SK-N-SH (cell line): ENCODE measurements at regions not wholly inside any gene's neighbourhood (a gene's known extent, or its start where the extent isn't known, plus 50 kb on each side); places are given as distances from the start of the nearest gene placed in this dataset.

ENCODE experiments used
- CTCF ChIA-PET: fragments of 300-600, 350-600 bp; formaldehyde crosslinking; extraction: SDS; loops from one replicate; lab custom pipeline; 2021; lab: Yijun Ruan, JAX
- POLR2A ChIA-PET: fragments of 350-600 bp; sonication (Branson Sonifier 250); formaldehyde crosslinking; extraction: SDS; loops from one replicate; lab custom pipeline; 2020; ENCODE audit warnings: antibody characterized with exemption, inconsistent platforms; lab: Yijun Ruan, JAX
- DNase-seq: peaks from one replicate; pipeline ENCODE4 v3.0.0; 2012
- H2AFZ ChIP-seq: fragments of 200-600 bp; sonication (generic); 2 replicates; pipeline ENCODE4 v1.8.1; 2016; ENCODE audit warnings: antibody characterized with exemption, mild to moderate bottlenecking, low read depth
- H3F3A ChIP-seq: fragments of 200-600 bp; sonication (generic); replicated peaks from 2 replicates; pipeline ENCODE3; 2016; ENCODE audit warnings: antibody characterized with exemption, mild to moderate bottlenecking; ENCODE audit not compliant: insufficient read depth
- H3K27ac ChIP-seq, 2 experiments: fragments of 200-500 bp in 1 of 2; fragments of 200-600 bp in 1 of 2; sonication (Bioruptor generic) in 1 of 2; sonication (generic), shearing (Covaris generic) in 1 of 2; 2 replicates each; pipeline versions ENCODE4 v1.5.1 to v1.6.1; 2014 to 2016; ENCODE audit warnings: low read depth in 2 of 2, inconsistent platforms in 1 of 2, low read length in 1 of 2, mild to moderate bottlenecking in 1 of 2, mixed read lengths in 1 of 2
- H3K27me3 ChIP-seq: fragments of 200-600 bp; sonication (generic), shearing (Covaris generic); 2 replicates; pipeline ENCODE4 v1.6.1; 2016; ENCODE audit warnings: mixed run types; ENCODE audit not compliant: insufficient read depth
- H3K36me3 ChIP-seq, 2 experiments: fragments of 200-500 bp in 1 of 2; fragments of 200-600 bp in 1 of 2; sonication (Bioruptor generic) in 1 of 2; sonication (generic) in 1 of 2; replicated peaks in 1 of 2; 2 replicates each; pipeline versions ENCODE3 to v1.5.1; 2014 to 2016; ENCODE audit warnings: low read length in 1 of 2, mild to moderate bottlenecking in 1 of 2; ENCODE audit not compliant: insufficient read depth in 2 of 2, control insufficient read depth in 1 of 2
- H3K4me1 ChIP-seq, 2 experiments: fragments of 200-500 bp in 1 of 2; fragments of 200-600 bp in 1 of 2; sonication (Bioruptor generic) in 1 of 2; sonication (generic), shearing (Covaris generic) in 1 of 2; 2 replicates each; pipeline versions ENCODE4 v1.5.1 to v1.6.1; 2014 to 2016; ENCODE audit warnings: low read depth in 1 of 2, low read length in 1 of 2, mixed run types in 1 of 2; ENCODE audit not compliant: insufficient read depth in 2 of 2, control insufficient read depth in 1 of 2
- H3K4me2 ChIP-seq: fragments of 200-600 bp; sonication (generic), shearing (Covaris generic); 2 replicates; pipeline ENCODE4 v1.6.1; 2017; ENCODE audit warnings: mixed run types
- H3K4me3 ChIP-seq, 2 experiments: fragments of 200-500 bp in 1 of 2; fragments of 200-600 bp in 1 of 2; sonication (Bioruptor generic) in 1 of 2; sonication (generic), shearing (Covaris generic) in 1 of 2; 2 replicates each; pipeline versions ENCODE4 v1.5.1 to v1.8.1; 2014 to 2016; ENCODE audit warnings: low read depth in 2 of 2, inconsistent platforms in 1 of 2, low read length in 1 of 2, mild to moderate bottlenecking in 1 of 2, mixed read lengths in 1 of 2, moderate library complexity in 1 of 2
- H3K79me2 ChIP-seq: fragments of 200-600 bp; sonication (generic); 2 replicates; pipeline ENCODE4 v1.8.1; 2017; ENCODE audit warnings: mild to moderate bottlenecking; ENCODE audit not compliant: insufficient read depth
- H3K9ac ChIP-seq: fragments of 200-600 bp; sonication (generic); 2 replicates; pipeline ENCODE4 v1.6.1; 2017; ENCODE audit warnings: mixed run types
- H3K9me2 ChIP-seq: fragments of 200-600 bp; sonication (generic); 2 replicates; pipeline ENCODE4 v1.6.1; 2017; ENCODE audit warnings: mixed run types
- H3K9me3 ChIP-seq: fragments of 200-600 bp; sonication (generic); 2 replicates; pipeline ENCODE4 v1.6.1; 2017; ENCODE audit warnings: mixed run types, mild to moderate bottlenecking, moderate library complexity
- H4K20me1 ChIP-seq: fragments of 200-600 bp; sonication (generic); 2 replicates; pipeline ENCODE4 v1.6.1; 2017; ENCODE audit warnings: mild to moderate bottlenecking, mixed run types; ENCODE audit not compliant: insufficient read depth
- CHD2 ChIP-seq: fragments of 150-350 bp; IDR thresholded peaks from 2 replicates; pipeline ENCODE4 v1.6.1; 2018; ENCODE audit warnings: low read length; ENCODE audit not compliant: partially characterized antibody
- EZH2phosphoT487 ChIP-seq: fragments of 200-600 bp; sonication (generic); IDR thresholded peaks from 2 replicates; pipeline ENCODE4 v1.6.1; 2017; ENCODE audit warnings: low read depth, mixed run types, mild to moderate bottlenecking, antibody characterized with exemption, moderate library complexity, borderline replicate concordance
- FOSL2 ChIP-seq: IDR thresholded peaks from 2 replicates; pipeline ENCODE4 v1.4.0; 2012; ENCODE audit warnings: low read depth, mild to moderate bottlenecking, moderate library complexity, borderline replicate concordance
- GABPA ChIP-seq: IDR thresholded peaks from 2 replicates; pipeline ENCODE4 v1.4.0; 2012; ENCODE audit warnings: low read depth, mild to moderate bottlenecking
- GATA2 ChIP-seq: sonication (generic); formaldehyde crosslinking; IDR thresholded peaks from 2 replicates; pipeline ENCODE4 v1.5.0; 2020; ENCODE audit warnings: mild to moderate bottlenecking, missing genetic modification reagents
- MAX ChIP-seq: IDR thresholded peaks from 2 replicates; pipeline ENCODE4 v1.4.0; 2012; ENCODE audit warnings: low read depth
- MEF2A ChIP-seq: IDR thresholded peaks from 2 replicates; pipeline ENCODE4 v1.4.0; 2012; ENCODE audit warnings: low read depth, borderline replicate concordance
- MXI1 ChIP-seq: IDR thresholded peaks from 2 replicates; pipeline ENCODE4 v1.6.1; 2012; ENCODE audit warnings: mild to moderate bottlenecking, low read depth, low read length, improper control_type of control experiment
- NFIC ChIP-seq: IDR thresholded peaks from 2 replicates; pipeline ENCODE4 v1.4.0; 2012; ENCODE audit warnings: borderline replicate concordance
- NRF1 ChIP-seq: IDR thresholded peaks from 2 replicates; pipeline ENCODE4 v1.6.1; 2012; ENCODE audit warnings: low read depth, mild to moderate bottlenecking, low read length
- PBX3 ChIP-seq: IDR thresholded peaks from 2 replicates; pipeline ENCODE4; 2012
- POLR2AphosphoS5 ChIP-seq: IDR thresholded peaks from 2 replicates; pipeline ENCODE4 v1.6.1; 2012; ENCODE audit warnings: low read depth, low read length
- REST ChIP-seq: IDR thresholded peaks from 2 replicates; pipeline ENCODE4 v1.6.1; 2012; ENCODE audit warnings: mild to moderate bottlenecking, low read depth, low read length, moderate library complexity
- RFX5 ChIP-seq: IDR thresholded peaks from 2 replicates; pipeline ENCODE4 v1.6.1; 2012; ENCODE audit warnings: mild to moderate bottlenecking, improper control_type of control experiment, low read length
- TAF1 ChIP-seq: IDR thresholded peaks from 2 replicates; pipeline ENCODE4 v1.6.1; 2012; ENCODE audit warnings: low read depth, mild to moderate bottlenecking, low read length, moderate library complexity, borderline replicate concordance
- TCF12 ChIP-seq: IDR thresholded peaks from 2 replicates; pipeline ENCODE4 v1.4.0; 2012
- TEAD4 ChIP-seq: IDR thresholded peaks from 2 replicates; pipeline ENCODE4 v1.4.0; 2012; ENCODE audit warnings: mild to moderate bottlenecking, borderline replicate concordance; ENCODE audit not compliant: insufficient read depth
- USF1 ChIP-seq: IDR thresholded peaks from 2 replicates; pipeline ENCODE4 v1.4.0; 2012; ENCODE audit warnings: low read depth, borderline replicate concordance
- WGBS: methylation state at CpG from one replicate; pipeline ENCODE4 v1.1.6; 2017; ENCODE audit warnings: low lambda C conversion rate; 5-methylcytosine and 5-hydroxymethylcytosine counted together

- ChIA-PET CTCF (no interaction called here), POLR2A (no interaction called here)
- no peak overlapping the region for H3K27ac ChIP-seq
- no peak overlapping the region for H2AFZ ChIP-seq
- DNase-seq: no peak
- H3K4me2 ChIP-seq: no peak overlapping the region
- no peaks in the 10 kb centered on the region for H3K9me3 ChIP-seq
- H3K9ac ChIP-seq: no peak overlapping the region
- TF ChIP-seq NRF1 (no peak), NFIC (no peak), MEF2A (no peak), MXI1 (no peak), GABPA (no peak), TEAD4 (no peak), POLR2AphosphoS5 (no peak)
- H3K27me3 ChIP-seq: no peaks in the 10 kb centered on the region
- no peaks in the 10 kb centered on the region for H3K9me2 ChIP-seq
- no peaks in the 10 kb centered on the region for H3K4me1 ChIP-seq
- WGBS: 35% methylated on average over 3 of the region's 3 CpGs
- no peaks in the 10 kb centered on the region for H3F3A ChIP-seq
- no peak overlapping the region for H3K4me3 ChIP-seq
- no peaks in the 10 kb centered on the region for H3K79me2 ChIP-seq
- H3K36me3 ChIP-seq: no peaks in the 10 kb centered on the region
- H4K20me1 ChIP-seq: no peaks in the 10 kb centered on the region
Observed at GRCh38 chr4:42271096-42271495, 118.6 kb upstream of the BEND4 start.

GRCh38 chr4:42277291-42277690, 120.0 kb upstream of the SHISA3 start:
- Histone ChIP-seq H3K9ac (no peak overlapping the region), H3K79me2 (no peaks in the 10 kb centered on the region), H3K4me1 (peaks cover 0 to 7% of the 10 kb centered on the region in 2 experiments; a peak in 3 of 4 replicates), H3K36me3 (no peaks in the 10 kb centered on the region), H3K27ac (no peak overlapping the region), H3K9me3 (no peaks in the 10 kb centered on the region), H3K27me3 (no peaks in the 10 kb centered on the region), H4K20me1 (no peaks in the 10 kb centered on the region), H2AFZ (no peak overlapping the region), H3F3A (no peaks in the 10 kb centered on the region), H3K9me2 (no peaks in the 10 kb centered on the region), H3K4me2 (no peak overlapping the region), H3K4me3 (no peak overlapping the region)
- POLR2A ChIA-PET: no interaction called here
- CTCF ChIA-PET: interaction anchor here (0.6 to 2.3 kb wide), 4 partner anchors 26 to 243 kb away, joined by 3 to 12 read pairs (median 4); no protein-coding TSS in a partner anchor
- TF ChIP-seq EZH2phosphoT487 (no peak), NRF1 (no peak), POLR2AphosphoS5 (no peak), TAF1 (no peak), MAX (no peak), GATA2 (CRISPR knock-in tag) (no peak), RFX5 (no peak), TCF12 (no peak), MEF2A (no peak), REST (no peak), FOSL2 (no peak), USF1 (no peak), PBX3 (no peak), CHD2 (no peak), GABPA (no peak)
- DNase-seq: no peak
- whole genome bisulfite sequencing: 23% methylated on average over 2 of the region's 2 CpGs
